GM12878 (cell line): ENCODE measurements at regions not wholly inside any gene's neighbourhood (a gene's known extent, or its start where the extent isn't known, plus 50 kb on each side); places are given as distances from the start of the nearest gene placed in this dataset.

Experiments
- ATAC-seq: fragments of 200-7000 bp; cut with Tn5 transposase; 3 replicates; pipeline ENCODE4 v1.9.1; 2020; ENCODE audit warnings: mild to moderate bottlenecking, moderate library complexity
- BruUV-seq: library from RNA; stranded (reverse); fragments of 400-500 nt; replicated peaks from 2 replicates; lab custom pipeline; 2021; lab: Mats Ljungman, UMichigan
- CTCF ChIA-PET: fragments of 300-600 bp; sonication (Branson Sonifier 250); formaldehyde crosslinking; extraction: SDS; loops from one replicate; lab custom pipeline; 2021; ENCODE audit warnings: inconsistent platforms; lab: Yijun Ruan, JAX
- POLR2A ChIA-PET: fragments of 350-600 bp; formaldehyde crosslinking; extraction: SDS; loops from one replicate; lab custom pipeline; 2021; ENCODE audit warnings: inconsistent platforms; lab: Charles Lee
- RAD21 ChIA-PET: fragments of 300-600 bp; sonication (Branson Sonifier 250); formaldehyde crosslinking; loops from one replicate; lab custom pipeline; 2023; ENCODE audit warnings: antibody characterized with exemption; ENCODE audit not compliant: unreplicated experiment; lab: Charles Lee
- SMC1A ChIA-PET: fragments of 300-600 bp; sonication (Branson Sonifier 250); formaldehyde crosslinking; loops from one replicate; lab custom pipeline; 2023; ENCODE audit not compliant: unreplicated experiment, uncharacterized antibody; lab: Charles Lee
- DNase-seq: peaks from one replicate; pipeline ENCODE4 v3.0.0-alpha.2; 2011; ENCODE audit warnings: low read depth, low spot score
- FAIRE-seq: peaks from 3 replicates; lab custom pipeline; 2011; peaks lifted over from hg19 to GRCh38; lab: Jason Lieb, UNC
- H2AFZ ChIP-seq: 2 replicates; pipeline ENCODE4 v1.6.0; 2011; ENCODE audit warnings: low read depth, low read length, control low read depth; ENCODE audit not compliant: control insufficient read depth
- H3K27ac ChIP-seq: 2 replicates; pipeline ENCODE4 v1.5.1; 2011; ENCODE audit warnings: control low read depth; ENCODE audit not compliant: control insufficient read depth, insufficient read depth
- H3K27me3 ChIP-seq, 2 experiments: replicated peaks in 1 of 2; 2 replicates each; pipeline versions ENCODE4 v1.6.0 to v1.6.1; 2011; ENCODE audit warnings: low read length in 1 of 2; ENCODE audit not compliant: control insufficient read depth in 2 of 2, insufficient read depth in 2 of 2
- H3K36me3 ChIP-seq, 2 experiments: 2 replicates each; pipeline ENCODE4 v1.5.1; 2011; ENCODE audit warnings: low read length in 1 of 2; ENCODE audit not compliant: control insufficient read depth in 2 of 2, insufficient read depth in 2 of 2
- H3K4me1 ChIP-seq: 2 replicates; pipeline ENCODE4 v1.6.1; 2011; ENCODE audit warnings: mild to moderate bottlenecking, low read length, moderate library complexity, mixed read lengths; ENCODE audit not compliant: control insufficient read depth, insufficient read depth
- H3K4me2 ChIP-seq: 2 replicates; pipeline ENCODE4 v1.6.0; 2011; ENCODE audit warnings: control low read depth; ENCODE audit not compliant: control insufficient read depth, insufficient read depth
- H3K4me3 ChIP-seq: fragments of 200-600 bp; sonication (generic); 2 replicates; pipeline ENCODE4 v1.5.1; 2016
- H3K79me2 ChIP-seq: 2 replicates; pipeline ENCODE4 v1.6.0; 2011; ENCODE audit warnings: low read length; ENCODE audit not compliant: control insufficient read depth, insufficient read depth
- H3K9ac ChIP-seq: 2 replicates; pipeline ENCODE4 v1.8.0; 2011; ENCODE audit warnings: low read length, control low read depth, mixed read lengths; ENCODE audit not compliant: control insufficient read depth, insufficient read depth
- H3K9me3 ChIP-seq: replicated peaks from 3 replicates; pipeline ENCODE4 v1.5.1; 2011; ENCODE audit warnings: mild to moderate bottlenecking, low read length; ENCODE audit not compliant: control insufficient read depth, insufficient read depth
- H4K20me1 ChIP-seq: 2 replicates; pipeline ENCODE4 v1.6.0; 2011; ENCODE audit not compliant: control insufficient read depth, insufficient read depth
- ATF2 ChIP-seq: IDR thresholded peaks from 2 replicates; pipeline ENCODE4 v1.6.1; 2012; ENCODE audit warnings: low read length, inconsistent platforms
- ATF7 ChIP-seq: fragments of 450-650 bp; IDR thresholded peaks from 2 replicates; pipeline ENCODE4 v1.6.1; 2016; ENCODE audit warnings: low read depth, mild to moderate bottlenecking
- CHD1 ChIP-seq: IDR thresholded peaks from 2 replicates; pipeline ENCODE4 v1.6.1; 2012; ENCODE audit warnings: low read depth, low read length, improper control_type of control experiment
- EZH2 ChIP-seq: IDR thresholded peaks from 2 replicates; pipeline ENCODE4 v1.6.1; 2012; ENCODE audit warnings: low read depth, mild to moderate bottlenecking, control low read depth, inconsistent platforms, low read length, borderline replicate concordance; ENCODE audit not compliant: control insufficient read depth
- IRF3 ChIP-seq: fragments of 450-650 bp; IDR thresholded peaks from 2 replicates; pipeline ENCODE4 v1.6.1; 2014; ENCODE audit warnings: mild to moderate bottlenecking
- JUNB ChIP-seq: IDR thresholded peaks from 2 replicates; pipeline ENCODE4 v1.6.1; 2016; ENCODE audit warnings: antibody characterized with exemption, mild to moderate bottlenecking
- KLF5 ChIP-seq: fragments of 450-650 bp; IDR thresholded peaks from 2 replicates; pipeline ENCODE4 v1.6.1; 2014; ENCODE audit warnings: mild to moderate bottlenecking; ENCODE audit not compliant: partially characterized antibody
- MXI1 ChIP-seq: fragments of 150-350 bp; IDR thresholded peaks from 2 replicates; pipeline ENCODE4 v1.6.1; 2011; ENCODE audit warnings: low read depth, mild to moderate bottlenecking, inconsistent platforms, low read length, improper control_type of control experiment
- NFYB ChIP-seq: IDR thresholded peaks from 2 replicates; pipeline ENCODE4 v1.6.1; 2011; ENCODE audit warnings: low read depth, mild to moderate bottlenecking, low read length, improper control_type of control experiment, moderate library complexity; ENCODE audit not compliant: insufficient read depth
- NKRF ChIP-seq: fragments of 450-650 bp; conservative IDR thresholded peaks from 2 replicates; pipeline ENCODE4 v1.6.1; 2017; ENCODE audit warnings: mild to moderate bottlenecking, moderate library complexity
- RB1 ChIP-seq: fragments of 450-650 bp; formaldehyde crosslinking; IDR thresholded peaks from 2 replicates; pipeline ENCODE4 v1.6.1; 2017; ENCODE audit warnings: mild to moderate bottlenecking, borderline replicate concordance
- RBBP5 ChIP-seq: fragments of 200-600 bp; sonication (generic); conservative IDR thresholded peaks from 2 replicates; pipeline ENCODE4 v1.6.1; 2016
- RFX5 ChIP-seq: IDR thresholded peaks from 2 replicates; pipeline ENCODE4 v1.6.1; 2011; ENCODE audit warnings: low read depth, low read length, improper control_type of control experiment
- SMAD5 ChIP-seq: IDR thresholded peaks from 2 replicates; pipeline ENCODE4 v1.6.1; 2016; ENCODE audit warnings: antibody characterized with exemption, low read depth
- ZSCAN29 ChIP-seq: fragments of 450-650 bp; IDR thresholded peaks from 2 replicates; pipeline ENCODE4 v1.6.1; 2017; ENCODE audit warnings: mild to moderate bottlenecking, moderate library complexity
- in situ Hi-C: fragments of 300-500 bp; cut with MboI; formaldehyde crosslinking; loops from 9 replicates; pipeline ENCODE4 v1.14.3; 2018; ENCODE audit warnings: mixed read lengths
- intact Hi-C: fragments of 100-400 bp; cut with micrococcal nuclease; formaldehyde crosslinking; loops from one replicate; pipeline ENCODE4 v1.14.2; 2022; ENCODE audit not compliant: unreplicated experiment

- no peak for DNase-seq
- no peak for ATAC-seq
- Histone ChIP-seq H3K36me3 (no peaks in the 10 kb centered on the region), H4K20me1 (no peaks in the 10 kb centered on the region), H3K9ac (no peak overlapping the region), H3K27ac (no peak overlapping the region), H3K79me2 (no peaks in the 10 kb centered on the region), H2AFZ (no peak overlapping the region), H3K9me3 (no peaks in the 10 kb centered on the region), H3K4me2 (no peak overlapping the region), H3K4me3 (no peak overlapping the region), H3K4me1 (no peaks in the 10 kb centered on the region), H3K27me3 (no peaks in the 10 kb centered on the region)
- in situ Hi-C loops, result no loop called here
- SMC1A ChIA-PET, result no interaction called here
- intact Hi-C loops, result no loop called here
- RAD21 ChIA-PET, result no interaction called here
- FAIRE-seq, result no peak
- TF ChIP-seq ATF2 (no peak), JUNB (no peak), MXI1 (no peak), RB1 (no peak), ATF7 (no peak), ZSCAN29 (no peak), KLF5 (no peak), SMAD5 (no peak), RFX5 (no peak), NKRF (no peak), NFYB (no peak), EZH2 (no peak), CHD1 (no peak), RBBP5 (no peak), IRF3 (no peak)
- CTCF ChIA-PET, result no interaction called here
- POLR2A ChIA-PET, result no interaction called here
- BruUV-seq, result no TSS peak
Measured at GRCh38 chr6:145457556-145457955, 277.8 kb downstream of the EPM2A start.
